ENCODE measurements at regions not wholly inside any gene's neighbourhood (a gene's known extent, or its start where the extent isn't known, plus 50 kb on each side); places are given as distances from the start of the nearest gene placed in this dataset.

- DNase-seq (ENCODE audit: low read depth, low spot score) = no peak
These were observed 324.7 kb upstream of the PIK3C3 start for GRCh38 chr18:41630232-41630886.

GRCh38 chr18:41624460-41624859 is 330.6 kb upstream of the PIK3C3 start:
- DNase-seq (ENCODE audit: low read depth, low spot score) = no peak

- DNase-seq (ENCODE audit: low read depth, low spot score) = no peak
These were observed 333.9 kb upstream of the PIK3C3 start for GRCh38 chr18:41621177-41621576.

- no peak for DNase-seq (ENCODE audit: low read depth, low spot score)
These were observed 336.9 kb upstream of the PIK3C3 start for GRCh38 chr18:41618147-41618546.

- no peak for DNase-seq (ENCODE audit: low read depth, low spot score)
These were observed 337.4 kb upstream of the PIK3C3 start for GRCh38 chr18:41617647-41618046.

- DNase-seq (ENCODE audit: low read depth, low spot score) = no peak
These were observed 341.9 kb upstream of the PIK3C3 start for GRCh38 chr18:41613003-41613609.

GRCh38 chr18:41604964-41605363 is 350.1 kb upstream of the PIK3C3 start:
- no peak for DNase-seq (ENCODE audit: low read depth, low spot score)

GRCh38 chr18:41602034-41602433 is 353.0 kb upstream of the PIK3C3 start:
- DNase-seq (ENCODE audit: low read depth, low spot score) = no peak

GRCh38 chr18:41600693-41601391 is 354.2 kb upstream of the PIK3C3 start:
- no peak for DNase-seq (ENCODE audit: low read depth, low spot score)

- DNase-seq (ENCODE audit: low read depth, low spot score) = no peak
These were observed 355.6 kb upstream of the PIK3C3 start for GRCh38 chr18:41599466-41599865.

- DNase-seq (ENCODE audit: low read depth, low spot score) = no peak
These were observed 360.5 kb upstream of the PIK3C3 start for GRCh38 chr18:41594582-41594981.

GRCh38 chr18:41593171-41593675 is 361.8 kb upstream of the PIK3C3 start:
- no peak for DNase-seq (ENCODE audit: low read depth, low spot score)

GRCh38 chr18:41587976-41588375 is 367.1 kb upstream of the PIK3C3 start:
- no peak for DNase-seq (ENCODE audit: low read depth, low spot score)

GRCh38 chr18:41585512-41585911 is 369.5 kb upstream of the PIK3C3 start:
- no peak for DNase-seq (ENCODE audit: low read depth, low spot score)

- no peak for DNase-seq (ENCODE audit: low read depth, low spot score)
These were observed 375.8 kb upstream of the PIK3C3 start for GRCh38 chr18:41579185-41579584.

- no peak for DNase-seq (ENCODE audit: low read depth, low spot score)
These were observed 377.5 kb upstream of the PIK3C3 start for GRCh38 chr18:41577529-41577928.

GRCh38 chr18:41576643-41577042 is 378.4 kb upstream of the PIK3C3 start:
- no peak for DNase-seq (ENCODE audit: low read depth, low spot score)

GRCh38 chr18:41569867-41570266 is 385.2 kb upstream of the PIK3C3 start:
- no peak for DNase-seq (ENCODE audit: low read depth, low spot score)

- no peak for DNase-seq (ENCODE audit: low read depth, low spot score)
These were observed 393.1 kb upstream of the PIK3C3 start for GRCh38 chr18:41561961-41562360.

GRCh38 chr18:41558715-41559114 is 396.3 kb upstream of the PIK3C3 start:
- DNase-seq (ENCODE audit: low read depth, low spot score) = no peak

- DNase-seq (ENCODE audit: low read depth, low spot score) = no peak
These were observed 401.3 kb upstream of the PIK3C3 start for GRCh38 chr18:41553716-41554115.

GRCh38 chr18:41548521-41549260 is 406.3 kb upstream of the PIK3C3 start:
- no peak for DNase-seq (ENCODE audit: low read depth, low spot score)
